A204.1 (cell line): ENCODE measurements at regions not wholly inside any gene's neighbourhood (a gene's known extent, or its start where the extent isn't known, plus 50 kb on each side); places are given as distances from the start of the nearest gene placed in this dataset.

Experiments used
- FAIRE-seq: peaks from 2 replicates; lab custom pipeline; 2012; peaks lifted over from hg19 to GRCh38; lab: Jason Lieb, UNC

GRCh38 chr10:113326160-113327111 lies 226.4 kb upstream of the HABP2 start:
- FAIRE-seq, result no peak

DNA sequence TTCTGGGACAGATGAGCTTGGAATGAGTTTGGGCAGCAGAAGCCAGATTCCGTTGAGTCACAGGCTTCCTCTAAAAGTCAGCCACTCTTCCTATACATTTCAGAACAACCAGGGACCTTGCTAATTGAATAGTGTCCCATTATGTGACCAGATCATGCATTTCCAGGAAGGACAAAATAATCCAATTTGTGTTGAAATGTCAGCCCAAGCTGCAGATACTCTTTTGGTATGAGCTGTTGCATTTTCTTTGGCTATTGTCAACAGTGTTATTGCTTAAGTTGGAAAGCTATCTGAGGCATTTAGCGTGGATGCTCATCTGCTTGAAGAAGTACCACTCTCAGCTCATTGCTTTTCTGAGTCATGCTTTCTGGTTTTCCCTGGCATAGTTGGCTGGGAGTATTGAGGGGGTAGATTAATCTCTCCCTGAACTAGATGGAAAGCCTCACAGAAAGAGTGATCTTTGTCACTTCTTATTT lies 223.7 kb upstream of the HABP2 start:
- FAIRE-seq, result no peak

DNA sequence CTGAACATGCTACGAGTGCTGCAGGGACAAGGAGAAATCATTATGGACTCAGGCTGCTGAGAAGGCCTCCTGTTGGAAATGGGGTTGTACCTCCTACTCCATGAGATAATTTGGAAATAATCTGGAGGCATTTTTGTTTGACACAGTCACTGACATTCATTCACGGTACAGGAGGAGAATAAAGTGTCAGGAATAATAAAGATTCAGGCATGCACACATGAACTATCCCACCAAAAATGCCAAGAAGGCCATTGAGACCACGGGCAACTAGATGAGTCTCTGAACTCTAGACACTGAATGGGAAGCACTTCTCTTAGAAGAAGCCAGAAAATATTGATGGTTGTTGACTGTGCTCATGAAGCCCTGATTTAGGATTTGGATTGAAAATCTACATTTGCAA lies 220.9 kb upstream of the HABP2 start:
- FAIRE-seq, result no peak

GRCh38 chr10:113333313-113333712 lies 219.5 kb upstream of the HABP2 start:
- no peak for FAIRE-seq

GRCh38 chr10:113335592-113335991 lies 217.3 kb upstream of the HABP2 start:
- FAIRE-seq, result no peak

DNA sequence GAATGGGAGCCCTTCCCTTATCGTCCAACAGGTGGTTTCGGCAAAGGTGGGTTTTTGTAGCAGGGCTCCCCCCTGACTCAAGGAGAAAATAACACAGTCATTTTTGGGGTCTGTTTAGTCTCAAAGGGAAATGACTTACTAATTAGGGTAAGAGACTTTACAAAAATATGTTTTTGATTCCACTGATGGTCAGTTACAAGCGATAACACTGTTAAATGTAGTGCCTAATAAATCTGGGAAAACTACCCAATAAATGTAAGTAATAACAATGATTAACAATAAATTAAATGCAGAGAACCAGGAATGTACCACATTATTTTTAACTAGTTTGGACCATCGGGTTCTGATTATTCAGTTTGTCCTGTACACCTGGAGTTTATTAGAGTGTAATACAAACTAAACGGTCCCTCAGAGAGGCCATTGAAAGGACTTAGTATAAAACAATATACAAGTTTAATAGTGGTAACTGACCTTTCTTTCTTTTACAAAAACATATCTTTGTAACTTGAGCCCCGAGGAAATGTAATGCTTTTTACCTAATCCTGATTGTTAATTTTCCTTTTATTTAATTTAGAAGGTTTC lies 216.2 kb upstream of the HABP2 start:
- no peak for FAIRE-seq

GRCh38 chr10:113337142-113337541 lies 215.7 kb upstream of the HABP2 start:
- FAIRE-seq, result no peak

DNA sequence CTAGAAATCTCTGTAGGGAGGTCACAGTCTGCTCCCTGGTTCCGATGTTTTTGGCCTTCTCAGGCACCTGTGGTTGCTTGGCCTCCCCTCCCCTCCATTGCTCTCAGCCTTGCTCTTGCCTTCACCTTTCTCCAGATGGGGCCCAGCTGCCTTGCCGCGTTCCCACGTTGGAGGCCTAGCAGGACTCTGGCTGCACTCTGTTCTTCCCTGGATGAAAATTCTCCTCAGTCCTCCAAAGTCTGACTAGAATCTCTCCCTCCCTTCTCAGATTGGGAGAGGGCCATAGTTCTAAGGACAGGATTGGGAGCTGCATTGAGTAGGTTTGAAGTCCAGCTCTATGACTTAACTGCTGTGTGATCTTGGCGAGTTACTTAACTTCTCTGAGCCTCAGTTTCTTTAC lies 213.7 kb upstream of the HABP2 start:
- FAIRE-seq, result no peak

GRCh38 chr10:113340282-113340681 lies 212.6 kb upstream of the HABP2 start:
- FAIRE-seq, result no peak

DNA sequence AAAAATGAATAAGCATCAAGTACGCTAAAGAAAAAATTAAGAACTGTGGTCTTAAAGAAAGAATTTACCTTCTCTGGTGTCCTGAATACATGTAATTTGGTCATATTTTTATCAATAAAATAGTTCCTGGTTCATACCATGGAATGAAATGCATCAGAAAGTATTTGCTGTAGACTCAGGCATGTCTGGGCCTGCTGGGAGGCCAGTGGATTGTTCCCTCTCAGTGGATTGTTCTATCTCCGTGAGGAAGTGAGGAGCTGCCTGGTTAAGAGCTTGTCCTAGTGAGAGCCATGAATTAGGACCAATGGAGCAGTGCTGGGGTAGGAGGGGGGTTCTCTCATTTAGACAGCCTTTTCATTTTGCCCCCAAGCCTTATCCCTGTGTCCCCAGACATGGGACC lies 211.7 kb upstream of the HABP2 start:
- no peak for FAIRE-seq

DNA sequence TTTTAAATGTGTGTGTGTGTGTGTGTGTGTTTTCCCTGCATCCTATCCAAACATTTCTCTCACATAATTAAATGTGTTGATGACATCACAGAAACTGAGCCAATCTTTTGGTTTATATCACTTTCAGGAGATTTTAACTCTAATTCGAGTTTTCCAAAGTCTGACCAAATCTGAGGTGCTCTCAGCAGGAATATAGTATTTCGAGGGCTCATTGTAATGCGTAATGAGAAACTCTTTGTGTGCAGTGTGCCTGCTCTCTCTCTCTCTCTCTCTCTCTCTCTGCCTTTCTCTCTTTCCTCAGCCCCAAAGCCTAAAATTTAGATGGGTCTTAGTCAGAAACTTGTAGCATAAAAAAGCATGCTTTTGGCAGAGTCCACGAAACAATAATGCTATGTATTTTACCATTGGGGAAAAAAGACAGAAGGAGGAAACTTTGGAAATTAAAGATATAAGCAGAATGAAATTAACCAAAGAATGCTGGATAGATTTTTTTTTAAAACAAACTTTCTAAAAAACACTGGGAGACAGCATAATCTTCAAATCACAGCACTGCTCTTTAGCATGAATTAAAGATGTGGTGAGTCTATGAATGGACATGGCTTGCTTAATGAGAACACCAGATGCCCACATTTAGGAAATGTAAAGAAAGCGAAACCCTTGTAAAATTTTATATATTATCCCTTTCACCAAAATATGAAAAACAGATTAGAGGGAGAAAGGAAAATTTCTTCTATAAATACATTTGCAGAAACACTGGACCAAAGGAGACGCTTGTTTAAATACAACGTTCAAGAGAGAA lies 206.8 kb upstream of the HABP2 start:
- FAIRE-seq, result no peak

GRCh38 chr10:113347508-113347907 lies 205.3 kb upstream of the HABP2 start:
- no peak for FAIRE-seq

GRCh38 chr10:113348694-113349093 lies 204.2 kb upstream of the HABP2 start:
- no peak for FAIRE-seq

DNA sequence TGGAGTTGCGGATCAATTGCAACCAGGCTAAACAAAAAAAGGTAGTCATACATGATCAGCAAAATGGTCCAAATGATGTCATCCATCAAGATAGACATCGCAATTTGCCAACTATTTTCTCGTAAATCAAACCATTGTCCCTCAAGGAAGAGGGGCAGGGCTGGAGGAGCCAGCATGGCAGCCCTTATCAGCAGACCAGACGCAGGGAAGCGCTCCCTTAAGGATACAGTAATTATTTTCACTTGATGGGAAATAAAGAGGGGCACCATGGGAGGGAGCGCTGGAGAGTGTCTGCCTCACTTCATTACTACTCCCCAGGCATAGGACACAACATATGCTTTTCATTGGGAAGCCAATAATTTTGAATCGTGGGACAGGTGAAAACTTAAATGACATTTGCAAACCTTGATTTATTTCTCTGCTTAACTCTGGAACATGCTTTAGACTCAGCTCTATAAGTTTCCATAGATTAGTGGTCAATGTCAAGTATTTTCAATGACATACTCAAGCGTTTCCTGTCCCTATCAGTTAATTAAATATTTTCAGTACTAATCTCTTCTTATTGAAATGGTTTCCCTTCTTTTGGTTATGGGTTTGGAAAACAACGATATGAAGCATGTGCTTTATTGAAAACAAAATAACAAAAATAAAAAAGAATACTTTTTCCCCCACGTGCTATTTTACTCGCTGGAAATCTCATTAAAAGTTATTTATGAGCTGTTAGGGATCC lies 202.4 kb upstream of the HABP2 start:
- no peak for FAIRE-seq

GRCh38 chr10:113354711-113355110 lies 198.1 kb upstream of the HABP2 start:
- FAIRE-seq, result no peak

GRCh38 chr10:113356794-113357680 lies 195.8 kb upstream of the HABP2 start:
- no peak for FAIRE-seq

DNA sequence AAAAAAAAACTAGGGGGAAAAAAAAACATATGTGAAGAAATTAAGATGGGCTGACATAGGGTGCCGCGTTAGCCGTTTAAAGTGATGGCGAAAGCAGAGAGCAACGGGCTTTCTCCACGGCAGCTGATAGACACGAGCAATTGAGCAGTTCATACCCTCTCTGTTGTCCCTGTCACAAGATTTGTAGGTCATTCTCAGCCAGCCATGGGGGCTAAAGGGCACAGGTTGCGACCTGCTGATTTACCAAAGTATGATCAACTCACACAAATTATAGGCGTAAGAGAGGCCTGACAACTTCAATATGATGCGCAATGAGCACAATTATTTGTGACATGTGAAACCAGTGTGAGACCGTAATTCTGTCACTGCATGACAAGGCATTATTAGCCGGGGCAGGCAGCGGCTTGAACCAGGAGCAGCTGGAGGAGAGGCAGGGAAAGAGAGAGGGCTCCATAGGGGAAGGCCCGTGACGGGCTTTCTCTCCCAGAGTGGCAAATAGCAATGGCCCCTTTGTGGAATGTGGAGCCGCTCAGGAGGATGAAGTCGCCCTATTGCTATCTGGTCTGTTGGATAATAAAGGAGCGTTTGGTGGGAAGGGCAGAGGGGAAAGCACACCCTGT lies 195.1 kb upstream of the HABP2 start:
- no peak for FAIRE-seq

- FAIRE-seq, result no peak
Observed at GRCh38 chr10:113359655-113360054, 193.2 kb upstream of the HABP2 start.

- no peak for FAIRE-seq
Observed at GRCh38 chr10:113360870-113361269, 192.0 kb upstream of the HABP2 start.

- no peak for FAIRE-seq
Observed at GRCh38 chr10:113362645-113363091, 190.2 kb upstream of the HABP2 start.

GRCh38 chr10:113364227-113364626 lies 188.6 kb upstream of the HABP2 start:
- no peak for FAIRE-seq
